ENCODE measurements at regions not wholly inside any gene's neighbourhood (a gene's known extent, or its start where the extent isn't known, plus 50 kb on each side); places are given as distances from the start of the nearest gene placed in this dataset.

GRCh38 chrX:5082705-5083104 is 1146.0 kb downstream of the NLGN4X start:
- no peak for DNase-seq (ENCODE audit: low spot score)
- TF ChIP-seq CTCF (IDR thresholded peaks at IDR 0.05), result no peak
- Mint-ChIP-seq H3K27me3 (ENCODE audit: low read depth) (no peaks in the 10 kb centered on the region), H3K9me3 (ENCODE audit: low read depth) (peaks cover 16% of the 10 kb centered on the region), H3K36me3 (ENCODE audit: low read depth) (no peaks in the 10 kb centered on the region), H3K4me3 (ENCODE audit: unreplicated experiment) (no peak overlapping the region), H3K4me1 (ENCODE audit: low read depth) (no peaks in the 10 kb centered on the region), H3K27ac (ENCODE audit: unreplicated experiment) (no peak overlapping the region)

GRCh38 chrX:5080791-5081190 is 1147.9 kb downstream of the NLGN4X start:
- no peak overlapping the region for H3K4me3 Mint-ChIP-seq (ENCODE audit: unreplicated experiment)
- no peak overlapping the region for H3K27ac Mint-ChIP-seq (ENCODE audit: unreplicated experiment)
- TF ChIP-seq CTCF (IDR thresholded peaks at IDR 0.05), result no peak
- H3K9me3 Mint-ChIP-seq (ENCODE audit: low read depth), result peaks cover 27% of the 10 kb centered on the region
- no peaks in the 10 kb centered on the region for H3K36me3 Mint-ChIP-seq (ENCODE audit: low read depth)
- no peak for DNase-seq (ENCODE audit: low spot score)
- H3K4me1 Mint-ChIP-seq (ENCODE audit: low read depth), result no peaks in the 10 kb centered on the region
- H3K27me3 Mint-ChIP-seq (ENCODE audit: low read depth), result no peaks in the 10 kb centered on the region

GRCh38 chrX:5068550-5068949 is 1160.1 kb downstream of the NLGN4X start:
- Mint-ChIP-seq H3K4me3 (ENCODE audit: unreplicated experiment) (no peak overlapping the region), H3K36me3 (ENCODE audit: low read depth) (no peaks in the 10 kb centered on the region), H3K27me3 (ENCODE audit: low read depth) (peaks cover 1% of the 10 kb centered on the region), H3K27ac (ENCODE audit: unreplicated experiment) (no peak overlapping the region), H3K4me1 (ENCODE audit: low read depth) (no peaks in the 10 kb centered on the region), H3K9me3 (ENCODE audit: low read depth) (peaks cover 4% of the 10 kb centered on the region)
- TF ChIP-seq CTCF (IDR thresholded peaks at IDR 0.05), result no peak
- DNase-seq (ENCODE audit: low spot score), result no peak

GRCh38 chrX:5057786-5058185 is 1170.9 kb downstream of the NLGN4X start:
- H3K36me3 Mint-ChIP-seq (ENCODE audit: low read depth), result no peaks in the 10 kb centered on the region
- H3K4me3 Mint-ChIP-seq (ENCODE audit: unreplicated experiment), result no peak overlapping the region
- no peak overlapping the region for H3K27ac Mint-ChIP-seq (ENCODE audit: unreplicated experiment)
- H3K9me3 Mint-ChIP-seq (ENCODE audit: low read depth), result peaks cover 29% of the 10 kb centered on the region
- no peak for TF ChIP-seq CTCF (IDR thresholded peaks at IDR 0.05)
- peaks cover 8% of the 10 kb centered on the region for H3K4me1 Mint-ChIP-seq (ENCODE audit: low read depth)
- no peak for DNase-seq (ENCODE audit: low spot score)
- H3K27me3 Mint-ChIP-seq (ENCODE audit: low read depth), result no peaks in the 10 kb centered on the region

GRCh38 chrX:5054852-5055251 is 1173.8 kb downstream of the NLGN4X start:
- Mint-ChIP-seq H3K4me1 (ENCODE audit: low read depth) (peaks cover 21% of the 10 kb centered on the region), H3K4me3 (ENCODE audit: unreplicated experiment) (no peak overlapping the region), H3K9me3 (ENCODE audit: low read depth) (peaks cover 29% of the 10 kb centered on the region), H3K36me3 (ENCODE audit: low read depth) (no peaks in the 10 kb centered on the region), H3K27me3 (ENCODE audit: low read depth) (no peaks in the 10 kb centered on the region), H3K27ac (ENCODE audit: unreplicated experiment) (no peak overlapping the region)
- DNase-seq (ENCODE audit: low spot score), result no peak
- TF ChIP-seq CTCF (IDR thresholded peaks at IDR 0.05), result no peak
